NCI-H748 treated with DMSO at 0.1 percent for 48 hours (cell line): ENCODE measurements at regions not wholly inside any gene's neighbourhood (a gene's known extent, or its start where the extent isn't known, plus 50 kb on each side); places are given as distances from the start of the nearest gene placed in this dataset.
"Not testable (repeated sequence)": the region's sequence is repeated elsewhere in the genome, so short reads cannot be mapped to it uniquely, and the experiment has no call there.

ENCODE experiments used
- DNase-seq: peaks from one replicate; lab custom pipeline; 2025; lab: John Stamatoyannopoulos, UW

DNA sequence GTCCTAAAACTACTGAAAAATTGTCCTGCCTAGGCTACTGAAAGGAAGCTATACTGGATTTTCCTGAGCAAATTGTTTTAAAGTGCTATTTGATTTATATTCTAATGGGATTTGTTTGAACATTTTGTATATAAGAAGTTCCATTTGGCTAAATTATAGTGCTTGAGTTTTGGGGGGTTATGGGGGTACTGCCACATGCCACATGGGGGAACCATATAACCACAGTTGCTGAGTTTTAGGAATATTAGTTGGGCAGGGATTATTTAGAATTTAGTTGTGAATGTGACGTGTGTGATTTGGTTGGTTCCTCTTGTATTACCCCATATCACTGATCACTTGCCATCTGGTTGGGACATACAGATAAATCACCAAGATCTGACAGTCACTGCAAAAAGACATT is 224.5 kb upstream of the TAPT1 start:
- DNase-seq = no peak

- no peak for DNase-seq
Observed at GRCh38 chr4:16450031-16450430, 223.8 kb upstream of the TAPT1 start.

DNA sequence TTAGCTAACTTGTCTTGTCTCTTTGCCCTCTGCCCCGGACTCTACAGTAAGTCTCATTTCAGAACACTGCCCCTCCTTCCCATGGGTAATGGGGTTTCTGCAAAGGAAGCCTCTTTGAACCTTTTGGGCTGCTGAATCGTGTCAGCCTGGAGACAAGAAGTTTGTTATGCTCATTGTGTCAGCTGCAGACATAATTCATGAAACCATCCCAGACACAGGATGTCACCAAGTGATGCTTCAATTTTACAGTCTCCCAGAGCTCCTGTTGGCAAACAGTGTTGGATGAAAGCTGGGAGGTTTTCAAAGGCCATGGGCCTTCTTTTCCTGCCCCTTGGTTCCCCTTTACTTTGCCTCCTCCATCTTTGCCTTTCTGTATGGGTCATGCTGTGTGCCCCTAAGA is 223.1 kb upstream of the TAPT1 start:
- no peak for DNase-seq

GRCh38 chr4:16448241-16448840 is 222.1 kb upstream of the TAPT1 start:
- DNase-seq = no peak

GRCh38 chr4:16443504-16444088 is 217.3 kb upstream of the TAPT1 start:
- peak; percentile 1 for DNase-seq

GRCh38 chr4:16442296-16442695 is 216.0 kb upstream of the TAPT1 start:
- DNase-seq = no peak

GRCh38 chr4:16439768-16440167 is 213.5 kb upstream of the TAPT1 start:
- no peak for DNase-seq

- DNase-seq = no peak
Observed at GRCh38 chr4:16438986-16439385, 212.7 kb upstream of the TAPT1 start.

DNA sequence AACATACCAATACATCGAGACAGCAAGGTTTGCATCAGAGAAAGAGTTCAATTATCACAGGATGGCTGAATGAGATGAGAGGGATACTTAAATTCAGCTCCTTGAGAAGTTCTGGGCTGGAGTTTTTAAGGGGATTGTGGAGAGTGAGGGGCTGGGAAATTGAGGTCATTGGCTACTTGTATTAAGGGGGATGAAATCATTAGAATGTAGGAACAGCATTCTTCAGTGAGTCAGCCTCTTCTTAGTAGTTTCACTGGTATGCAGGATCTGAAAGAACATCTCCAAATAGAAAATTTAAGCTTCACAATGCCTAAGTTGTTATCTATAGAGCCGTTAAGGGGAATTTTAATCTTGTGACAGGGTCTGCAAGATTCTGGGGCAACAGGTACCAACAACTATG is 211.6 kb upstream of the TAPT1 start:
- DNase-seq = no peak

DNA sequence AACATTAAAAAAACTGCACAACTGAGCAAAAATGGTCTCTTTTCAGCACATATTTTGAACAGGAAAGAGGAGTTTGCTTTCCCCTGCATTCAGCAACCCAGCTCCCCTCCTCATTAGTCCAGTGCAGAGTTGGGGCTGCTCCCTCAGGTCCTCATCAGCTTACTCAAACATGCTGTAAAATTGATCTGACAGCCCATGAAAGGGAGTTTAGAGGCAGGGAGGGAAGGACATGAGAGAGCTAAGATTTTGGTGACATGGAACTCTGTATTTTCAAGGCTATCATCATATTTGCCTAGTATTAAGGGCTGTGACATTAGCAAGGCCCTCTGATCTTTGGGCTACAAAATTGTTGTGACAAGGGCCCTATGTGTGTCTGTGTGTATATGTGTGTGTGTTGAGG is 205.6 kb upstream of the TAPT1 start:
- no peak for DNase-seq

- no peak for DNase-seq
Observed at GRCh38 chr4:16418814-16419213, 192.5 kb upstream of the TAPT1 start.

GRCh38 chr4:16417198-16417597 is 190.9 kb upstream of the TAPT1 start:
- no peak for DNase-seq

- DNase-seq = no peak
Observed at GRCh38 chr4:16416601-16417000, 190.3 kb upstream of the TAPT1 start.

DNA sequence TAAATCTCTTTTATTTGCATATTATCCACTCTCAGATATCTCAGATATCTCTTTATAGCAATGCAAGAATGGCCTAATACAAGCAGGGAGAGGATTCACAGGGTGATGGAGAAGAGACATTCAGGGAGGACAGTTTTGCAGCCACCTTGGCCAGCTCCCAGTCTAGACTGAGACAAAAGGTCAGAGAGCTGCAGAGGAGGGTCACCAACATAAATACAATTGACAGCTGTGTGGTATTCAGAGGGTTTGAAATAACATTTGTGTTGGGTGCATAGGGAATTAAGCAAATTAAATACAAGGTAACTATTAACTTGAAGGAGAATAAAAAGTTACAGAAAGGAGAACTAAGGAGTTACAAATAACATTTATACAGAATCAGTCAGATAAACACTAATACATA is 189.5 kb upstream of the TAPT1 start:
- no peak for DNase-seq

DNA sequence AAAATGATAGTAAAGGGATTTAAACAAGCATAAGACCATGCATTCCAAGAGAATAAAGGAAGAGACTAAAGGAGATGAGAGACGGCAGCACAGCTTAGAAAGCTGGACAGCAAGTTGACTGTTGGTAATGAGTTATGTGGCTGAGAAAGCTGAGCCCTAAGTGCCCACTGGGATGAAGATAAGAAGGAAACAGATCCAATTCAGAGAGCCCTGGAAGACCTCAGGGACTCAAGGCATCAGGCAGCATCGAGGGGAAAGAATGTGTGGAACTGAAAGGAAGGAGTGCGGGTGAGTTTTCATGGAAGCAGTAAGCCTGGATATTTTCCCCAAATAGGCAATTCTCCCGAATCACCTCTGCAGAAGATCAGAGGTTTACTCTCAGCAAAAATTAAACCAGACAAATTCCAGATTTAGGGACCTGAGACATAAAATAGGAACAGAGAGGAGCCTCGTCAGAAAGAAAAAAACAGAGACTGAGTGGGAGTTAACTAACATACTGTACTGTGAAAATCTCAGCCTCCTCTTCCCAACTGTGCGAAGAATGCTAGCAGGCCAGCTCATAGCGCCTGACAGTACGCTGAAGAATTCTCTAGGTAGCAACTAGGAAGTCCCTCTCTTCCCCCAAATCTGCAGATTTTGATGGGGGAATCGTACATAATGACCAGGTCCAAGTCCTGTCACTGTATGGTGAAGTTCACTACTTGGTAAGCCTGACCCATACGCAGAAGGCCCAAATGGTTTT is 187.7 kb upstream of the TAPT1 start:
- no peak for DNase-seq

DNA sequence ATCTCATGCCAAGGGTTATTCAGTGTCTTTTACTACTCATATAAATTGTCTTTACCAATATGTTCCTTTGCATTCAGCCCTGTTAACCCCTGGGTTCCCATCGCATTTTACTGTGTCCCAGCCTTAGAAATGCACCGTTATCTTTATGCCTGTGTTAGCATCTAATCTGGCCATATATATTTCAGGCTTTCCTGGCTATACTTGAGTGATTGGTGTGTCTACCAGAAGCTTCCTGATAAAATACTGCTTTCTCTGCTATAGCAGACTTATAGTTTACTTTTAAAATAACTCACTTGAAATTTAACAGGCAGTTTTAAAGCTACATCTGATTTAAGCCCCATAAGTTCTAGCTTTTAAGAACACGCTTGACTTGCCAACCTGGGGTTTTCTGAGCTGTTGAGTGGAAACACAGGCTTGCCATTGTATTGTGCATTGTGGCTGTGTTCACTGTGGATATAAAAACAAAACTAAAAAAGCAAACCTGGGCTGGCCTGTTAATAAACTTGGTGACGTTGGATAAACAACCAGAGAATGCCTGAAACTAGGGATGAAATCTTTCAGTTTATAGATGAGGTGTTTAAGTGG is 185.3 kb upstream of the TAPT1 start:
- DNase-seq = no peak

DNA sequence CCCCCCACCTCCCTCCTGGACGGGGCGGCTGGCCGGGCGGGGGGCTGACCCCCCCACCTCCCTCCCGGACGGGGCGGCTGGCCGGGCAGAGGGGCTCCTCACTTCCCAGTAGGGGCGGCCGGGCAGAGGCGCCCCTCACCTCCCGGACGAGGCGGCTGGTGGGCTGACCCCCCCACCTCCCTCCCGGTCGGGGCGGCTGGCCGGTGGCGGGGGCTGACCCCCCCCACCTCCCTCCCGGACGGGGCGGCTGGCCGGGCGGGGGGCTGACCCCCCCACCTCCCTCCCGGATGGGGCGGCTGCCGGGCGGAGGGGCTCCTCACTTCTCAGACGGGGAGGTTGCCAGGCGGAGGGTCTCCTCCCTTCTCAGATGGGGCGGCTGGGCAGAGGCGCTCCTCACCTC is 166.9 kb upstream of the TAPT1 start:
- not testable (repeated sequence) for DNase-seq

DNA sequence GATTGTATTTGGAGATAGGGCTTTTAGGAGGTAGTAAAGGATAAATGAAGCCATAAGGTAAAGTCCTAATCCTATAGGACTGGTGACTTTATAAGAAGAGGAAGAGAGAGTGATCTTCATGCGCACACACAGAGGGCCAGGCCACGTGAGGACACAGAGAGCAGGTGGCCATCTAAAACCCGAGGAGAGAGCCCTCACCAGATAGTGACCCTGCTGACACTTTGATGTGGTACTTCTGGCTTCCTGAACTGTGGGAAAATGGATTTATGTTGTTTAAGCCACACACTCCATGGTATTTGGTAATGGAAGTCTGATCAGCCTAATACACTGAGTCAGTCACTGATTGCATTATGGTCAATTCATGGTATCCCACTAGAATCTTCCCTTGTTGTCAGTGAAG is 164.9 kb upstream of the TAPT1 start:
- no peak for DNase-seq

DNA sequence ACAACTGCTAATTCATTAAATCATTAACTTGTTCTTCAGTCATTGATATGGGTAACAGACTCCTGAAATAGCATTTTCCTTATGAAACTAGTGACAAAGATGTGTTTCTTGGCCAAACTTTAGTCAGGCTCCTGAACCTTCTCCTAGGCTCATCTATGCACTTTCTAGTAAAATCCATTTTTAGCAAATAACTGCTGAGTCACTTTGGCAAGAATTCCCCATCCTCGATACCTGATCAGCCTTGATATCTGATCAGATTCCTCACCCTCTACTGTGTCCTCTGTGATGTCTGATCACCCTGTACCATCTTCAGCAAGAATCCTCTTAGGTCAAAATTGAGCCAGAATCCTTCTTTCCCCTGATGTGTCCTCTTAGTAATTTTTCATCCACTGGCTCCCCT is 161.2 kb upstream of the TAPT1 start:
- DNase-seq = no peak

- no peak for DNase-seq
Observed at GRCh38 chr4:16386711-16387320, 160.5 kb upstream of the TAPT1 start.

- no peak for DNase-seq
Observed at GRCh38 chr4:16384576-16384975, 158.3 kb upstream of the TAPT1 start.

DNA sequence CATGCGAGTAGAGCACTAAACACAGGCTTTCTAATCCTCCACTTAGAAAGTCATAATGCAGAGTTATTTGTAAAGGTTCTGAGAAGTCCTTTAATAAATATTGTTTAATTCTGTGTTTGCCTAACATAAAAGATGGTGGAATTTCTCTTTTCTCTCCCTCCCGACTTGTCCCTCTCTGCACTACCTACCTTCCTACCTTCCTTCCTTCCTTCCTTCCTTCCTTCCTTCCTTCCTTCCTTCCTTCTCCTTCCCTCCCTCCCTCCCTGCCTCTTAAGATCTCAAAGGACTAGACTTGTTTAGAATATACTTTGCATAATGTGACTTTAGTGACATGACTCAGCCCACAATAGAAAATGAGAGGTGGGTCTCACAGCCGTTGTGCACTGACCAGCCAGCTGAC is 156.3 kb upstream of the TAPT1 start:
- no peak for DNase-seq

- DNase-seq = no peak
Observed at GRCh38 chr4:16377887-16378286, 151.6 kb upstream of the TAPT1 start.
